ENCODE measurements at regions not wholly inside any gene's neighbourhood (a gene's known extent, or its start where the extent isn't known, plus 50 kb on each side); places are given as distances from the start of the nearest gene placed in this dataset.

- no peak for ATAC-seq
- no peak for DNase-seq
- Mint-ChIP-seq H3K4me3 (no peak overlapping the region), H3K9me3 (peaks cover 0 to 11% of the 10 kb centered on the region in 2 donors), H3K27ac (no peak overlapping the region), H3K27me3 (no peaks in the 10 kb centered on the region), H3K4me1 (no peaks in the 10 kb centered on the region)
Measured at GRCh38 chr20:7250337-7250736, 482.9 kb downstream of the BMP2 start.

GRCh38 chr20:7257099-7257498, 489.6 kb downstream of the BMP2 start:
- ATAC-seq (no peak), DNase-seq (no peak)
- no peaks in the 10 kb centered on the region for H3K27me3 Mint-ChIP-seq
- H3K4me1 Mint-ChIP-seq = no peaks in the 10 kb centered on the region
- H3K4me3 Mint-ChIP-seq = no peak overlapping the region
- H3K9me3 Mint-ChIP-seq = peaks cover 0 to 7% of the 10 kb centered on the region in 2 donors
- no peak overlapping the region for H3K27ac Mint-ChIP-seq

GRCh38 chr20:7257692-7258466, 490.4 kb downstream of the BMP2 start:
- ATAC-seq (no peak), DNase-seq (no peak)
- Mint-ChIP-seq H3K9me3 (peaks cover 0 to 7% of the 10 kb centered on the region in 2 donors), H3K4me1 (no peaks in the 10 kb centered on the region), H3K27me3 (no peaks in the 10 kb centered on the region), H3K4me3 (no peak overlapping the region), H3K27ac (no peak overlapping the region)

GRCh38 chr20:7262803-7263202, 495.3 kb downstream of the BMP2 start:
- no peak overlapping the region for H3K4me3 Mint-ChIP-seq
- no peak overlapping the region for H3K27ac Mint-ChIP-seq
- no peaks in the 10 kb centered on the region for H3K4me1 Mint-ChIP-seq
- no peak for DNase-seq
- no peaks in the 10 kb centered on the region for H3K27me3 Mint-ChIP-seq
- ATAC-seq = no peak
- H3K9me3 Mint-ChIP-seq = peaks cover 0 to 7% of the 10 kb centered on the region in 2 donors

GRCh38 chr20:7264137-7264536, 496.7 kb downstream of the BMP2 start:
- DNase-seq = no peak
- Mint-ChIP-seq H3K4me1 (no peaks in the 10 kb centered on the region), H3K9me3 (peaks cover 0 to 2% of the 10 kb centered on the region in 2 donors), H3K4me3 (no peak overlapping the region), H3K27me3 (no peaks in the 10 kb centered on the region), H3K27ac (no peak overlapping the region)
- no peak for ATAC-seq

GRCh38 chr20:7269452-7269851, 502.0 kb downstream of the BMP2 start:
- Mint-ChIP-seq H3K4me1 (no peaks in the 10 kb centered on the region), H3K4me3 (no peak overlapping the region), H3K27me3 (no peaks in the 10 kb centered on the region), H3K9me3 (no peaks in the 10 kb centered on the region), H3K27ac (no peak overlapping the region)
- no peak for DNase-seq
- no peak for ATAC-seq

- H3K4me1 Mint-ChIP-seq = no peaks in the 10 kb centered on the region
- no peak overlapping the region for H3K27ac Mint-ChIP-seq
- no peaks in the 10 kb centered on the region for H3K27me3 Mint-ChIP-seq
- ATAC-seq (no peak), DNase-seq (no peak)
- H3K4me3 Mint-ChIP-seq = no peak overlapping the region
- H3K9me3 Mint-ChIP-seq = no peaks in the 10 kb centered on the region
Measured at GRCh38 chr20:7272512-7272911, 505.0 kb downstream of the BMP2 start.

GRCh38 chr20:7274870-7275269, 507.4 kb downstream of the BMP2 start:
- DNase-seq = no peak
- Mint-ChIP-seq H3K9me3 (peaks cover 7% of the 10 kb centered on the region in 2 donors), H3K4me1 (no peaks in the 10 kb centered on the region), H3K27me3 (no peaks in the 10 kb centered on the region), H3K27ac (no peak overlapping the region), H3K4me3 (no peak overlapping the region)
- no peak for ATAC-seq

- peaks cover 7% of the 10 kb centered on the region in 2 donors for H3K9me3 Mint-ChIP-seq
- H3K4me1 Mint-ChIP-seq = no peaks in the 10 kb centered on the region
- no peak overlapping the region for H3K4me3 Mint-ChIP-seq
- no peaks in the 10 kb centered on the region for H3K27me3 Mint-ChIP-seq
- DNase-seq (no peak), ATAC-seq (no peak)
- H3K27ac Mint-ChIP-seq = no peak overlapping the region
Measured at GRCh38 chr20:7275645-7276237, 508.3 kb downstream of the BMP2 start.

GRCh38 chr20:7285918-7286556, 518.6 kb downstream of the BMP2 start:
- Mint-ChIP-seq H3K4me1 (no peaks in the 10 kb centered on the region), H3K27me3 (no peaks in the 10 kb centered on the region), H3K4me3 (no peak overlapping the region), H3K27ac (no peak overlapping the region), H3K9me3 (peaks cover 2 to 7% of the 10 kb centered on the region in 2 donors)
- DNase-seq = peak; percentile 11 to 19
- no peak for ATAC-seq

- Mint-ChIP-seq H3K27ac (no peak overlapping the region), H3K9me3 (peaks cover 0 to 4% of the 10 kb centered on the region in 2 donors), H3K4me1 (no peaks in the 10 kb centered on the region), H3K4me3 (no peak overlapping the region), H3K27me3 (no peaks in the 10 kb centered on the region)
- DNase-seq (no peak), ATAC-seq (no peak)
Measured at GRCh38 chr20:7291323-7291943, 523.9 kb downstream of the BMP2 start.

GRCh38 chr20:7291946-7292345, 524.5 kb downstream of the BMP2 start:
- H3K9me3 Mint-ChIP-seq = peaks cover 0 to 4% of the 10 kb centered on the region in 2 donors
- no peak for ATAC-seq
- H3K4me3 Mint-ChIP-seq = no peak overlapping the region
- no peak overlapping the region for H3K27ac Mint-ChIP-seq
- DNase-seq = no peak
- H3K4me1 Mint-ChIP-seq = no peaks in the 10 kb centered on the region
- H3K27me3 Mint-ChIP-seq = no peaks in the 10 kb centered on the region

- no peak overlapping the region for H3K27ac Mint-ChIP-seq
- no peak overlapping the region for H3K4me3 Mint-ChIP-seq
- ATAC-seq = no peak
- H3K9me3 Mint-ChIP-seq = peaks cover 8 to 13% of the 10 kb centered on the region in 2 donors
- no peaks in the 10 kb centered on the region for H3K27me3 Mint-ChIP-seq
- no peak for DNase-seq
- H3K4me1 Mint-ChIP-seq = no peaks in the 10 kb centered on the region
Measured at GRCh38 chr20:7294816-7295360, 527.4 kb downstream of the BMP2 start.

- H3K4me3 Mint-ChIP-seq = no peak overlapping the region
- ATAC-seq = no peak
- H3K27me3 Mint-ChIP-seq = no peaks in the 10 kb centered on the region
Measured at GRCh38 chr20:7301807-7302206, 534.3 kb downstream of the BMP2 start.

GRCh38 chr20:7302250-7302649, 534.8 kb downstream of the BMP2 start:
- peaks cover 8% of the 10 kb centered on the region in 2 donors for H3K9me3 Mint-ChIP-seq
- no peak overlapping the region for H3K4me3 Mint-ChIP-seq
- H3K27me3 Mint-ChIP-seq = no peaks in the 10 kb centered on the region
- no peaks in the 10 kb centered on the region for H3K4me1 Mint-ChIP-seq
- ATAC-seq (no peak), DNase-seq (no peak)
- H3K27ac Mint-ChIP-seq = no peak overlapping the region

More at GRCh38 chr20:7301807-7302206, 534.3 kb downstream of the BMP2 start:
- Mint-ChIP-seq H3K27ac (no peak overlapping the region), H3K9me3 (peaks cover 8 to 9% of the 10 kb centered on the region in 2 donors), H3K4me1 (no peaks in the 10 kb centered on the region)
- DNase-seq = no peak
